ENCODE measurements at regions not wholly inside any gene's neighbourhood (a gene's known extent, or its start where the extent isn't known, plus 50 kb on each side); places are given as distances from the start of the nearest gene placed in this dataset.
"Not testable (repeated sequence)": the region's sequence is repeated elsewhere in the genome, so short reads cannot be mapped to it uniquely, and the experiment has no call there.

GRCh38 chr7:10501206-10501884 is 472.3 kb upstream of the PHF14 start:
- not testable (repeated sequence) for TF ChIP-seq CTCF (IDR thresholded peaks at IDR 0.05; ENCODE audit: poor library complexity, severe bottlenecking); SMC3 (conservative IDR thresholded peaks at IDR 0.05; ENCODE audit: poor library complexity); POLR2AphosphoS5 (IDR thresholded peaks at IDR 0.05); REST (IDR thresholded peaks at IDR 0.05; ENCODE audit: borderline replicate concordance); EP300 (conservative IDR thresholded peaks at IDR 0.05; ENCODE audit: poor library complexity, severe bottlenecking)

Measured in neural cell (in vitro differentiated cells).